DND-41 (cell line): ENCODE measurements at regions not wholly inside any gene's neighbourhood (a gene's known extent, or its start where the extent isn't known, plus 50 kb on each side); places are given as distances from the start of the nearest gene placed in this dataset.

Source experiments
- EZH2 ChIP-seq: IDR thresholded peaks from 3 replicates; pipeline ENCODE4 v1.6.1; 2012; ENCODE audit warnings: borderline replicate concordance, low read depth, mild to moderate bottlenecking, moderate library complexity, low read length, inconsistent platforms; ENCODE audit not compliant: severe bottlenecking
- TF ChIP-seq, protein P1 (sequence below): IDR thresholded peaks from 2 replicates; pipeline ENCODE4 v1.5.1; 2012; ENCODE audit warnings: borderline replicate concordance, low read length, moderate library complexity, mild to moderate bottlenecking; ENCODE audit not compliant: poor library complexity, severe bottlenecking; ENCODE audit errors: extremely low read depth

DNA sequence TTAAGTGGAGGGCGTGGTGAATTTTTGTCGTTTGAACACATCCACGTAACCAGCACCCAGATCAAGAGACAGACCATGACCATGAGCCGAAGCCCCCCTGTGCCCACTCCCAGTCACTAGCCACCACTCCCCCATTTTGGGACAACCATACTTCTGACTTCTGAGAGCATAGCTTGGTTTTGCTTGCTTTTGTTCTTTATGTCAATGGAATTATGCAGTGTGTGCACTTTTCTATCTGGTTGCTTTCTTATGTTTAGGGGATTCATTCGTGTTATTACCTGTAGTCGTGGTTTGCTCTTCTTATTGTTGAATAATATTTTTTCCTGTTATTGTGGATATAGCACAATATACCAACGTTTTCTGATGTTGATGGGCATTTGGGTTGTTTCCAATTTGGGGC, 141.7 kb downstream of the GLI2 start:
- TF ChIP-seq, protein P1, sequence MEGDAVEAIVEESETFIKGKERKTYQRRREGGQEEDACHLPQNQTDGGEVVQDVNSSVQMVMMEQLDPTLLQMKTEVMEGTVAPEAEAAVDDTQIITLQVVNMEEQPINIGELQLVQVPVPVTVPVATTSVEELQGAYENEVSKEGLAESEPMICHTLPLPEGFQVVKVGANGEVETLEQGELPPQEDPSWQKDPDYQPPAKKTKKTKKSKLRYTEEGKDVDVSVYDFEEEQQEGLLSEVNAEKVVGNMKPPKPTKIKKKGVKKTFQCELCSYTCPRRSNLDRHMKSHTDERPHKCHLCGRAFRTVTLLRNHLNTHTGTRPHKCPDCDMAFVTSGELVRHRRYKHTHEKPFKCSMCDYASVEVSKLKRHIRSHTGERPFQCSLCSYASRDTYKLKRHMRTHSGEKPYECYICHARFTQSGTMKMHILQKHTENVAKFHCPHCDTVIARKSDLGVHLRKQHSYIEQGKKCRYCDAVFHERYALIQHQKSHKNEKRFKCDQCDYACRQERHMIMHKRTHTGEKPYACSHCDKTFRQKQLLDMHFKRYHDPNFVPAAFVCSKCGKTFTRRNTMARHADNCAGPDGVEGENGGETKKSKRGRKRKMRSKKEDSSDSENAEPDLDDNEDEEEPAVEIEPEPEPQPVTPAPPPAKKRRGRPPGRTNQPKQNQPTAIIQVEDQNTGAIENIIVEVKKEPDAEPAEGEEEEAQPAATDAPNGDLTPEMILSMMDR = no peak
- TF ChIP-seq EZH2 = no peak
